ENCODE measurements at regions not wholly inside any gene's neighbourhood (a gene's known extent, or its start where the extent isn't known, plus 50 kb on each side); places are given as distances from the start of the nearest gene placed in this dataset.

DNA sequence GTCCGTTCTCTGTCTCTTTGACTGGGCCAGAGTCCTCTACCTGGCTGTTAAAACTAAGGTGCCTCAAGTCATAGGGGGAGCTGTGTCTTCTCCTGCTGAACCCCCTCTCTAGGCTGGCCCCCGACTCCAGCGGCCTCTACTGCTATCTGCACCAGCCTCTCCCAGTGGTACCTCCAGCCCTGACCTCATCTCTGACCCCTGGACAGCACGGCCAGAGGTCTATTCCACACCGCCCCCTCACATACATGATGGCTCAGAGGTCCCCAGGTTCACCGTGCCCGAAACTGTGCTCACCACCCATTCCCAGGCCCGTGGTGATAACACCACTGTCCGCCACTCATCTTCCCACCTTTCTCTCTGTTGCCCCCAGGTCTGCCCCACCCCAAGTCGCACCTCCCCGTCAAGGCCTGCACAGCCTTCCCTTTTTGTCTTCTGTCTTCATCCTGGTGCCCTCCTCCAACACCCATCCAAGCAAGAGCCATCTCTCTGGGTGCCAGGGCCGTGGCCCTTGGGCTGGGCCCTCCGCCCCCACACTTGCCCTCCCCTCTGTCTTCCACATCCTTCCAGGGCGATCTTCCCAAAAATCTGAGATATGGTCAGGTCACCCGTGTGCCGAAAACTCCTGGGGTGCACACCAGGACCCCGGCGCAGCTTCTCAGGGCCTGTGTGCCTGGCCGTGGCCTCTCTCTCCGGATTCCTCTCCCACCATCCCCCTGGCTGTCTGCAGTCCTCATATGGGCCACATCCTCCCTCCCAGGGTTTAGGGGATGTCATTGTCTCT is 134.4 kb upstream of the ID2 start:
- TF ChIP-seq, protein P1, sequence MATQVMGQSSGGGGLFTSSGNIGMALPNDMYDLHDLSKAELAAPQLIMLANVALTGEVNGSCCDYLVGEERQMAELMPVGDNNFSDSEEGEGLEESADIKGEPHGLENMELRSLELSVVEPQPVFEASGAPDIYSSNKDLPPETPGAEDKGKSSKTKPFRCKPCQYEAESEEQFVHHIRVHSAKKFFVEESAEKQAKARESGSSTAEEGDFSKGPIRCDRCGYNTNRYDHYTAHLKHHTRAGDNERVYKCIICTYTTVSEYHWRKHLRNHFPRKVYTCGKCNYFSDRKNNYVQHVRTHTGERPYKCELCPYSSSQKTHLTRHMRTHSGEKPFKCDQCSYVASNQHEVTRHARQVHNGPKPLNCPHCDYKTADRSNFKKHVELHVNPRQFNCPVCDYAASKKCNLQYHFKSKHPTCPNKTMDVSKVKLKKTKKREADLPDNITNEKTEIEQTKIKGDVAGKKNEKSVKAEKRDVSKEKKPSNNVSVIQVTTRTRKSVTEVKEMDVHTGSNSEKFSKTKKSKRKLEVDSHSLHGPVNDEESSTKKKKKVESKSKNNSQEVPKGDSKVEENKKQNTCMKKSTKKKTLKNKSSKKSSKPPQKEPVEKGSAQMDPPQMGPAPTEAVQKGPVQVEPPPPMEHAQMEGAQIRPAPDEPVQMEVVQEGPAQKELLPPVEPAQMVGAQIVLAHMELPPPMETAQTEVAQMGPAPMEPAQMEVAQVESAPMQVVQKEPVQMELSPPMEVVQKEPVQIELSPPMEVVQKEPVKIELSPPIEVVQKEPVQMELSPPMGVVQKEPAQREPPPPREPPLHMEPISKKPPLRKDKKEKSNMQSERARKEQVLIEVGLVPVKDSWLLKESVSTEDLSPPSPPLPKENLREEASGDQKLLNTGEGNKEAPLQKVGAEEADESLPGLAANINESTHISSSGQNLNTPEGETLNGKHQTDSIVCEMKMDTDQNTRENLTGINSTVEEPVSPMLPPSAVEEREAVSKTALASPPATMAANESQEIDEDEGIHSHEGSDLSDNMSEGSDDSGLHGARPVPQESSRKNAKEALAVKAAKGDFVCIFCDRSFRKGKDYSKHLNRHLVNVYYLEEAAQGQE (IDR thresholded peaks at IDR 0.05), result no peak
- TF ChIP-seq YY1 (IDR thresholded peaks at IDR 0.05) (no peak), NR2F2 (IDR thresholded peaks at IDR 0.05) (no peak), FOXA1 (IDR thresholded peaks at IDR 0.05) (no peak)
- TF ChIP-seq, protein P2, sequence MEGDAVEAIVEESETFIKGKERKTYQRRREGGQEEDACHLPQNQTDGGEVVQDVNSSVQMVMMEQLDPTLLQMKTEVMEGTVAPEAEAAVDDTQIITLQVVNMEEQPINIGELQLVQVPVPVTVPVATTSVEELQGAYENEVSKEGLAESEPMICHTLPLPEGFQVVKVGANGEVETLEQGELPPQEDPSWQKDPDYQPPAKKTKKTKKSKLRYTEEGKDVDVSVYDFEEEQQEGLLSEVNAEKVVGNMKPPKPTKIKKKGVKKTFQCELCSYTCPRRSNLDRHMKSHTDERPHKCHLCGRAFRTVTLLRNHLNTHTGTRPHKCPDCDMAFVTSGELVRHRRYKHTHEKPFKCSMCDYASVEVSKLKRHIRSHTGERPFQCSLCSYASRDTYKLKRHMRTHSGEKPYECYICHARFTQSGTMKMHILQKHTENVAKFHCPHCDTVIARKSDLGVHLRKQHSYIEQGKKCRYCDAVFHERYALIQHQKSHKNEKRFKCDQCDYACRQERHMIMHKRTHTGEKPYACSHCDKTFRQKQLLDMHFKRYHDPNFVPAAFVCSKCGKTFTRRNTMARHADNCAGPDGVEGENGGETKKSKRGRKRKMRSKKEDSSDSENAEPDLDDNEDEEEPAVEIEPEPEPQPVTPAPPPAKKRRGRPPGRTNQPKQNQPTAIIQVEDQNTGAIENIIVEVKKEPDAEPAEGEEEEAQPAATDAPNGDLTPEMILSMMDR (IDR thresholded peaks at IDR 0.05; ENCODE audit: low read depth, low read length, missing input control), result no peak
- TF ChIP-seq, protein P3, sequence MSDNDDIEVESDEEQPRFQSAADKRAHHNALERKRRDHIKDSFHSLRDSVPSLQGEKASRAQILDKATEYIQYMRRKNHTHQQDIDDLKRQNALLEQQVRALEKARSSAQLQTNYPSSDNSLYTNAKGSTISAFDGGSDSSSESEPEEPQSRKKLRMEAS (IDR thresholded peaks at IDR 0.05), result no peak
